ENCODE measurements at regions not wholly inside any gene's neighbourhood (a gene's known extent, or its start where the extent isn't known, plus 50 kb on each side); places are given as distances from the start of the nearest gene placed in this dataset.

- Mint-ChIP-seq H3K4me1 (ENCODE audit: low read depth) (no peaks in the 10 kb centered on the region), H3K36me3 (ENCODE audit: low read depth) (no peaks in the 10 kb centered on the region), H3K4me3 (ENCODE audit: low read depth) (no peak overlapping the region), H3K27me3 (ENCODE audit: low read depth) (peaks cover 3% of the 10 kb centered on the region), H3K27ac (no peak overlapping the region), H3K9me3 (no peaks in the 10 kb centered on the region)
- no peak for DNase-seq (ENCODE audit: low spot score)
- intact Hi-C loops (cut with micrococcal nuclease) = no loop called here
Observed at GRCh38 chr9:87286506-87286905, 211.2 kb upstream of the DAPK1 start.

DNA sequence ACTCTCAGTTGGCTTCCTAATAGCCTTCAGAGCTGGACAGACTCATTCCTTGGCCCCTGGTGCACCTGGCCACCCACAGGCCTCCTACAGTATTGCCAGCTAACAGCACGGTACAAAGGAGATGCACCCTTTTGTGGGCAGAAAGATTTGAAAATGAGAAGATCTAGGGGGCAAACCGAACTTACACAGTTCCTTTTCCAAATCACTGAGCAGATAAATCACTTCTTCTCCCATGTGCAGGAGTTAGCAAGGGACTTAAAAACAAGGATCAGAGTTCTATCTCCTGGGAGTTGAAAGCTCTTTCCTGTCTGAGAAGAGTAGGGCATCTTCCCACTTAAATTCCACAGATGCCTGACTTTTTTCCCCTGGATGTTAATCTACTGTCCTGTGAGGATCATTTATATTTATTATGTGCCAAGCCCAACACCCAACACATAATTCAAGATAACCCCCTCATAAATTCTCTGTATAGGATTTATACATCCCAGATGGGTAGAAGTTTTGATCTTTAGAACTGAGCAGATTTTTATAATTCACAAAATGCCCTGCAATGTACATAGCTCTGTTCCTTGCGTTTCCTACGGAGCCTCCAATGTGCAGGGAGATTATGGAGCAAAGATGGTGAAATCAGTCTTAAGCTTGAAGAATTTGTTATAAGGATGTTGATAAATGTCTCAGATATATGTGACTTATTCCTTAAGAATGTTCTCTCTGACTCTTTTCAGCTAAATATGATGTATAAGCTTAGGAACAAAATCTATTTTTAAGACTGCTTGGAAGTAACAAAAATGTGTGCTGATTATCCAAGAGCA lies 207.2 kb upstream of the DAPK1 start:
- Mint-ChIP-seq H3K9me3 (no peaks in the 10 kb centered on the region), H3K27ac (no peak overlapping the region), H3K4me3 (ENCODE audit: low read depth) (no peak overlapping the region), H3K36me3 (ENCODE audit: low read depth) (no peaks in the 10 kb centered on the region), H3K4me1 (ENCODE audit: low read depth) (no peaks in the 10 kb centered on the region), H3K27me3 (ENCODE audit: low read depth) (peaks cover 3% of the 10 kb centered on the region)
- no peak for DNase-seq (ENCODE audit: low spot score)
- intact Hi-C loops (cut with micrococcal nuclease) = no loop called here

- Mint-ChIP-seq H3K36me3 (ENCODE audit: low read depth) (no peaks in the 10 kb centered on the region), H3K4me1 (ENCODE audit: low read depth) (no peaks in the 10 kb centered on the region), H3K27ac (no peak overlapping the region), H3K4me3 (ENCODE audit: low read depth) (no peak overlapping the region), H3K27me3 (ENCODE audit: low read depth) (peaks cover 3% of the 10 kb centered on the region), H3K9me3 (no peaks in the 10 kb centered on the region)
- no peak for DNase-seq (ENCODE audit: low spot score)
- intact Hi-C loops (cut with micrococcal nuclease) = no loop called here
Observed at GRCh38 chr9:87292449-87293191, 205.0 kb upstream of the DAPK1 start.

GRCh38 chr9:87294126-87294525 lies 203.5 kb upstream of the DAPK1 start:
- Mint-ChIP-seq H3K4me3 (ENCODE audit: low read depth) (no peak overlapping the region), H3K27me3 (ENCODE audit: low read depth) (peaks cover 3% of the 10 kb centered on the region), H3K4me1 (ENCODE audit: low read depth) (no peaks in the 10 kb centered on the region), H3K36me3 (ENCODE audit: low read depth) (no peaks in the 10 kb centered on the region), H3K9me3 (no peaks in the 10 kb centered on the region), H3K27ac (no peak overlapping the region)
- intact Hi-C loops (cut with micrococcal nuclease) = no loop called here
- no peak for DNase-seq (ENCODE audit: low spot score)

- Mint-ChIP-seq H3K27ac (no peak overlapping the region), H3K4me3 (ENCODE audit: low read depth) (no peak overlapping the region), H3K4me1 (ENCODE audit: low read depth) (no peaks in the 10 kb centered on the region), H3K27me3 (ENCODE audit: low read depth) (peaks cover 3% of the 10 kb centered on the region), H3K9me3 (no peaks in the 10 kb centered on the region), H3K36me3 (ENCODE audit: low read depth) (no peaks in the 10 kb centered on the region)
- intact Hi-C loops (cut with micrococcal nuclease) = no loop called here
- DNase-seq (ENCODE audit: low spot score) = no peak
Observed at GRCh38 chr9:87300915-87301314, 196.8 kb upstream of the DAPK1 start.

DNA sequence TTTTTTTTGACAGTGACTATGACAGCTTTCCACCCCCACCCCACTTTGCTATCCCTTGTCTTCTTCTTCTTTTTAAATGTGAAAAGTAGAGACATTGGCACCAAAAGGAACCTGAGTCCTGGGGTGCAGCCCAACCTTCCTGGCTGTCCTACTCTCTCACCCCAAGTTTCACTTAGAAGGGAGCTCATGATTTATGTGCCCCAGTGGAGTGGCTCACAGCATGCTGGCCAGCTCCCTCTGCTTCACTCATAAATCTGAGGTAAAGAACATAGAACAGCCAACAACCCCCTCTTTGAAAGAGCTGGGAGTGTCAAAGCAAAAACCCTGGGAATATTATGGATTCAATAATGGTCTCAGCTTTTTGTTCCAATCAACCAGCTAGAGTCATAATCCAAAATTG lies 196.3 kb upstream of the DAPK1 start:
- intact Hi-C loops (cut with micrococcal nuclease) = no loop called here
- Mint-ChIP-seq H3K27ac (no peak overlapping the region), H3K36me3 (ENCODE audit: low read depth) (no peaks in the 10 kb centered on the region), H3K27me3 (ENCODE audit: low read depth) (peaks cover 3% of the 10 kb centered on the region), H3K4me1 (ENCODE audit: low read depth) (no peaks in the 10 kb centered on the region), H3K9me3 (no peaks in the 10 kb centered on the region), H3K4me3 (ENCODE audit: low read depth) (no peak overlapping the region)
- no peak for DNase-seq (ENCODE audit: low spot score)

GRCh38 chr9:87305151-87305550 lies 192.5 kb upstream of the DAPK1 start:
- Mint-ChIP-seq H3K36me3 (ENCODE audit: low read depth) (no peaks in the 10 kb centered on the region), H3K4me3 (ENCODE audit: low read depth) (no peak overlapping the region), H3K4me1 (ENCODE audit: low read depth) (peaks cover 3% of the 10 kb centered on the region), H3K9me3 (no peaks in the 10 kb centered on the region), H3K27ac (no peak overlapping the region), H3K27me3 (ENCODE audit: low read depth) (peaks cover 3% of the 10 kb centered on the region)
- intact Hi-C loops (cut with micrococcal nuclease) = no loop called here
- DNase-seq (ENCODE audit: low spot score) = no peak

DNA sequence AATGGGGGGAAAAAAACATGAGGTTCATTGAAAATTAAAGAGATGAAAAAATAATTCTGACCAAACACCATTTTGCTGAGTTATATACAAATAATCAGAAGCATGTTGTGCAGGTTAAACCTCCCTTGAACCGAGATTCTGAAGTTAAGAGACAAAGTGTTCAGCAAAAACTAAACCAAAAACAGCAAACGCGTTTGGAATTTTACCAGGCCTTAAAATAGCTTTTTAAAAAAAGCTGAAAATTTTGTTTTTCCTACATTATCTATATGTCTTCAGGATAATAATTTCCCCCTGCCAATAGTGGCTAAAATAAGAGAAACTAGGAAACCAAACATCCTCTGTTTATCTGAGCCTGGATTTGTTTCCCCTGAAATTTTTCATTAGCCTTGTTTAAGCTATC lies 191.7 kb upstream of the DAPK1 start:
- Mint-ChIP-seq H3K4me3 (ENCODE audit: low read depth) (no peak overlapping the region), H3K27me3 (ENCODE audit: low read depth) (peaks cover 3% of the 10 kb centered on the region), H3K4me1 (ENCODE audit: low read depth) (peaks cover 3% of the 10 kb centered on the region), H3K9me3 (no peaks in the 10 kb centered on the region), H3K27ac (no peak overlapping the region), H3K36me3 (ENCODE audit: low read depth) (no peaks in the 10 kb centered on the region)
- intact Hi-C loops (cut with micrococcal nuclease) = no loop called here
- DNase-seq (ENCODE audit: low spot score) = no peak

DNA sequence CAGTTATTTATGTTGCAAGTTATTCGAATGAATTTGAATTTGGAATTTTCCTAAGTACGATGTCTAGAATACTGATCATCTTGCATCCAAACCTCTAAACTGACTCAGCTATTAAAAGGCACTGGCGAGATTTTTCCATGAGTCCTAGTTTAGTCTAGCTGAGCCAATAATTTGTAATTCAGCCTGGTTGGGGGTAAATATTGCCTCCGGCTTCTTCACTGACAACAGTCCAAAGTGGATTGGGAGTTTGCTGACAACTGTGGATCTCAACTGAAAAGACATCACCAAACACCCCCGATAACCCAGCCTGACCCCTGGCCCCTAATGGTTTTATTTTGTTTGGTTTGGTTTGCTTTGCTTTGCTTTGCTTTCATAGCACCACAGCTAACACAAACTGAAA lies 189.8 kb upstream of the DAPK1 start:
- no peak for DNase-seq (ENCODE audit: low spot score)
- H3K27ac Mint-ChIP-seq = no peak overlapping the region
- H3K36me3 Mint-ChIP-seq (ENCODE audit: low read depth) = no peaks in the 10 kb centered on the region
- H3K4me1 Mint-ChIP-seq (ENCODE audit: low read depth) = peaks cover 5% of the 10 kb centered on the region
- H3K9me3 Mint-ChIP-seq = no peaks in the 10 kb centered on the region
- no peak overlapping the region for H3K4me3 Mint-ChIP-seq (ENCODE audit: low read depth)
- peaks cover 3% of the 10 kb centered on the region for H3K27me3 Mint-ChIP-seq (ENCODE audit: low read depth)
- intact Hi-C loops (cut with micrococcal nuclease) = no loop called here

- intact Hi-C loops (cut with micrococcal nuclease) = no loop called here
- H3K4me1 Mint-ChIP-seq (ENCODE audit: low read depth) = peaks cover 5% of the 10 kb centered on the region
- H3K9me3 Mint-ChIP-seq = no peaks in the 10 kb centered on the region
- H3K27ac Mint-ChIP-seq = no peak overlapping the region
- DNase-seq (ENCODE audit: low spot score) = no peak
- H3K4me3 Mint-ChIP-seq (ENCODE audit: low read depth) = no peak overlapping the region
- H3K27me3 Mint-ChIP-seq (ENCODE audit: low read depth) = peaks cover 3% of the 10 kb centered on the region
- no peaks in the 10 kb centered on the region for H3K36me3 Mint-ChIP-seq (ENCODE audit: low read depth)
Observed at GRCh38 chr9:87309236-87309635, 188.4 kb upstream of the DAPK1 start.

DNA sequence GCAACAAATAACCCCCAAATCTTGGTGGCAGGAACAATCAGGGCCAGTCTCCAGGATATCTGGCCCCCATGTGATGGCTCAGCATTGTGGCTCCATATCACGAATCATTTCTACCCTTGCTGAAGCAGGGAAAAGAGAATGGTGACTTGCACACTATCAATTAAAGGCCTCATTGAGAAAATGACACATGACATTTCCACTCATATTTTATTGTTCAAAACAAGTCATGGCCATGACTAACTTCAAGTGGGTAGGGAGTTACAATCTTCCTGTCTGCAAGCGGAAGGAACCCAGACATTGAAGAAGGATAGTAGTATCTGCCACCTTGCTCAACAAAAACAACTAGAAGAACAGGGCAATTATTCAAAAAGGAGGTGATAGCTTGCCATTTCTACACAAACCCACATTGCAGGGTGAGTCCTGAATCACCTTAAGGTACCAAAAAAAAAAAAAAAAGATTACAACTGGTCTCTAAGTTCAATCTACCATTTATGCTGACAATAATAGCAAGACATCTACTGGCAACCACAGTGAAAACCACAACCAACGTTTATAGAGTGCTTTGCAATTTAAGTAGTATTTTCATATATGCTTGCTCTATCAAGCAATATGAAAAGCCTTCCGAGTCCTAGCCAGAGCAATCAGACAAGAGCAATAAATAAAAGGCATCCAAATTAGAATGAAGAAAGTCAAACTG lies 186.7 kb upstream of the DAPK1 start:
- Mint-ChIP-seq H3K4me3 (ENCODE audit: low read depth) (no peak overlapping the region), H3K9me3 (no peaks in the 10 kb centered on the region), H3K36me3 (ENCODE audit: low read depth) (no peaks in the 10 kb centered on the region), H3K27me3 (ENCODE audit: low read depth) (peaks cover 3% of the 10 kb centered on the region), H3K4me1 (ENCODE audit: low read depth) (peaks cover 5% of the 10 kb centered on the region), H3K27ac (no peak overlapping the region)
- intact Hi-C loops (cut with micrococcal nuclease) = no loop called here
- DNase-seq (ENCODE audit: low spot score) = no peak

- intact Hi-C loops (cut with micrococcal nuclease) = loop anchor here (5.0 to 10.0 kb wide), 2 partner anchors 705 to 902 kb away; no protein-coding TSS in a partner anchor
- Mint-ChIP-seq H3K36me3 (ENCODE audit: low read depth) (no peaks in the 10 kb centered on the region), H3K4me1 (ENCODE audit: low read depth) (no peaks in the 10 kb centered on the region), H3K27ac (no peak overlapping the region), H3K4me3 (ENCODE audit: low read depth) (no peak overlapping the region), H3K27me3 (ENCODE audit: low read depth) (no peaks in the 10 kb centered on the region), H3K9me3 (no peaks in the 10 kb centered on the region)
- DNase-seq (ENCODE audit: low spot score) = no peak
Observed at GRCh38 chr9:87319656-87320055, 178.0 kb upstream of the DAPK1 start.

All from activated T-helper 2 cell treated with anti-CD3 and anti-CD28 coated beads, Interferon-gamma antibody, Interleukin-2, Interleukin-4, amounts not matched to agents 10 μg/mL and 5 μg/mL and 100 μg/mL, durations not matched to agents 14 hours and 24 hours and 36 hours (primary cell).